ENCODE measurements at regions not wholly inside any gene's neighbourhood (a gene's known extent, or its start where the extent isn't known, plus 50 kb on each side); places are given as distances from the start of the nearest gene placed in this dataset.
A peak's percentile ranks its signal among the peaks of the same experiment; 100 is the strongest.

DNA sequence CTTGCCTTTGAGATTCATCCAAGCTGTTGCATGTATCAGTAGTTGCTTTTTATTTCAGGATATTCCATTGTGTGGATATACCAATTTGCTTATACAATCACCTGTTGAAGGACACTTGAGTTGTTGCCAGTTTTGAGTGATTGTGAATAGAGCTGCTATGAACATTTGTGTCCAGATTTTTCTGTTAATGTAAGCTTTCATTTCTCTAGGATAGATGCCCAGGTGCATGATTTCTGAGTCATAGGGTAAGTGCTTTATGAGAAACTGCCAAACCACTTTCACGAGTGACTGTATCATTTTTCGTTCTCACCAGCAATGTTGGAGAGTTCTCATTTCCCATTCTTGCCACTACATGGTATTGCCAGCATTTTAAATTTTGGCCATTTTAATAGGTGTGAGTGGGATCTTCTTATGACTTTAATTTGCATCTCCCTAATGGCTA lies 434.6 kb upstream of the RGS6 start:
- no peak overlapping the region for H4K8ac ChIP-seq (ENCODE audit: low read length)
- no peak overlapping the region for H3K27ac ChIP-seq (ENCODE audit: low read length, poor library complexity, severe bottlenecking)
- DNase-seq = no peak
- no peak overlapping the region for H3K4ac ChIP-seq (ENCODE audit: low read depth in 1 of 2, low read length in 2 of 2)
- WGBS = 57% methylated on average over 1 of the region's 2 CpGs
- H2BK120ac ChIP-seq (ENCODE audit: low read depth, low read length) = no peak overlapping the region
- no peaks in the 10 kb centered on the region for H3K36me3 ChIP-seq (ENCODE audit: control insufficient read depth in 1 of 2, insufficient read depth in 2 of 2, low read depth in 1 of 2, low read length in 2 of 2)
- H3K9ac ChIP-seq (ENCODE audit: low read length) = no peak overlapping the region
- H3K23ac ChIP-seq (ENCODE audit: low read length in 2 of 2) = no peak overlapping the region
- no peak overlapping the region for H2BK12ac ChIP-seq (ENCODE audit: low read length in 2 of 2)
- H3K14ac ChIP-seq (ENCODE audit: low read length in 2 of 2) = no peak overlapping the region
- no peak overlapping the region for H4K91ac ChIP-seq (ENCODE audit: low read length)
- H3K79me1 ChIP-seq (replicated peaks; ENCODE audit: low read length, poor library complexity, severe bottlenecking) = peaks cover 17% of the 10 kb centered on the region
- H3K9me3 ChIP-seq (ENCODE audit: control insufficient read depth, low read length) = peaks cover 10% of the 10 kb centered on the region
- peaks cover 1% of the 10 kb centered on the region for H3K4me1 ChIP-seq (ENCODE audit: control insufficient read depth, insufficient read depth, low read depth, low read length)
- H2BK15ac ChIP-seq (ENCODE audit: low read depth, poor library complexity, severe bottlenecking) = no peak overlapping the region
- no peaks in the 10 kb centered on the region for H3K27me3 ChIP-seq (ENCODE audit: control insufficient read depth in 1 of 2, insufficient read depth in 1 of 2, low read length in 2 of 2)
- H2AK5ac ChIP-seq (ENCODE audit: low read length, severe bottlenecking) = no peak overlapping the region
- H2AFZ ChIP-seq (ENCODE audit: low read depth, low read length) = no peak overlapping the region
- H2BK5ac ChIP-seq (ENCODE audit: low read depth, low read length, poor library complexity, severe bottlenecking) = no peak overlapping the region
- H3K4me3 ChIP-seq (ENCODE audit: insufficient read depth in 1 of 2, low read depth in 1 of 2, low read length in 2 of 2) = no peak overlapping the region
- H3K18ac ChIP-seq (ENCODE audit: low read depth in 1 of 2, low read length in 2 of 2) = no peak overlapping the region
- H3K4me2 ChIP-seq (ENCODE audit: low read length, poor library complexity, severe bottlenecking) = no peak overlapping the region

DNA sequence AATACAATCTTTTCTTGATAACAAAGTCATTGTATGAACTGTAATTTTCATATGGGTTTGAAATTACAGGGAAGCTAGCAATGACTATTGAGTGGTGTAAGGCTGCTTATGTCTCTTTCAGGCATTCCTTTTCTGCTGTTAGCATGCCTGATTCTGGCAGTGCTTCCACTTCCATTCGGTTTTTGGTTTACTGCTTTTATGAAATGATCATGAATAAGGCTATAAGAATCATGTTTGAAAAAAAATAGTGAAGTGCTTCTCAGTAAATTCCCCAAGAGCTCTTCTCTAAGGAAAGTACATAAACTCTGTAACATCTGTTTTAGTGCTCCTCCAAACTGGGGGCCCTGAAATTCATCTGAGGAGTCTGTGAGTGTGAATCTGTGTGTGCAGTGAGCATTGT lies 434.0 kb upstream of the RGS6 start:
- no peak for DNase-seq
- Histone ChIP-seq H4K8ac (ENCODE audit: low read length) (no peak overlapping the region), H3K18ac (ENCODE audit: low read depth in 1 of 2, low read length in 2 of 2) (no peak overlapping the region), H2BK15ac (ENCODE audit: low read depth, poor library complexity, severe bottlenecking) (no peak overlapping the region), H3K27ac (ENCODE audit: low read length, poor library complexity, severe bottlenecking) (no peak overlapping the region), H3K4ac (ENCODE audit: low read depth in 1 of 2, low read length in 2 of 2) (no peak overlapping the region), H2AFZ (ENCODE audit: low read depth, low read length) (no peak overlapping the region), H2BK12ac (ENCODE audit: low read length in 2 of 2) (no peak overlapping the region), H2BK120ac (ENCODE audit: low read depth, low read length) (no peak overlapping the region), H4K91ac (ENCODE audit: low read length) (no peak overlapping the region), H3K9me3 (ENCODE audit: control insufficient read depth, low read length) (peaks cover 10% of the 10 kb centered on the region), H3K36me3 (ENCODE audit: control insufficient read depth in 1 of 2, insufficient read depth in 2 of 2, low read depth in 1 of 2, low read length in 2 of 2) (no peaks in the 10 kb centered on the region), H3K4me1 (ENCODE audit: control insufficient read depth, insufficient read depth, low read depth, low read length) (peaks cover 1% of the 10 kb centered on the region), H3K79me1 (replicated peaks; ENCODE audit: low read length, poor library complexity, severe bottlenecking) (peaks cover 14% of the 10 kb centered on the region), H3K4me2 (ENCODE audit: low read length, poor library complexity, severe bottlenecking) (no peak overlapping the region), H3K23ac (ENCODE audit: low read length in 2 of 2) (no peak overlapping the region), H2AK5ac (ENCODE audit: low read length, severe bottlenecking) (no peak overlapping the region), H3K9ac (ENCODE audit: low read length) (peak overlapping the region; percentile 49), H3K14ac (ENCODE audit: low read length in 2 of 2) (no peak overlapping the region), H3K4me3 (ENCODE audit: insufficient read depth in 1 of 2, low read depth in 1 of 2, low read length in 2 of 2) (no peak overlapping the region), H2BK5ac (ENCODE audit: low read depth, low read length, poor library complexity, severe bottlenecking) (no peak overlapping the region), H3K27me3 (ENCODE audit: control insufficient read depth in 1 of 2, insufficient read depth in 1 of 2, low read length in 2 of 2) (no peaks in the 10 kb centered on the region)
- 60% methylated on average over 1 of the region's 1 CpG for WGBS

DNA sequence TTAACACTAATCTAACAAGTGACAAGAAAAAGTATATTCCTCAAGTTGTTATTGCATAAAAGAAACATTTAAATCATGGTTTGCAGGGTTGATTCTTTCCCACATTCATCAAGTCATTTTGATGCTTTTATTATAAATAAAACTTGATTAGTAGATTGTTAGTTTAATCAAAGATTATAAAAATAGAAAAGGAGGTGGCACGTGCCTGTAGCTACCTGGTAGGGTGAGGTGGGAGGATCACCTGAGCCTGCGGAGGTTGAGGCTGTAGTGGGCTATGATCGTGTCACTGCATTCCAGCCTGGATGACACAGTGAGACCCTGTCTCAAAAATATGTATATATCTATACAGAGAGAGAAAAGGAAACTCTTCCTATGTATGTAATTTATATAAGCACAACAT lies 433.2 kb upstream of the RGS6 start:
- Histone ChIP-seq H3K14ac (ENCODE audit: low read length in 2 of 2) (no peak overlapping the region), H3K4ac (ENCODE audit: low read depth in 1 of 2, low read length in 2 of 2) (no peak overlapping the region), H3K27me3 (ENCODE audit: control insufficient read depth in 1 of 2, insufficient read depth in 1 of 2, low read length in 2 of 2) (no peaks in the 10 kb centered on the region), H3K79me1 (replicated peaks; ENCODE audit: low read length, poor library complexity, severe bottlenecking) (peaks cover 16% of the 10 kb centered on the region), H3K36me3 (ENCODE audit: control insufficient read depth in 1 of 2, insufficient read depth in 2 of 2, low read depth in 1 of 2, low read length in 2 of 2) (no peaks in the 10 kb centered on the region), H3K23ac (ENCODE audit: low read length in 2 of 2) (no peak overlapping the region), H3K4me1 (ENCODE audit: control insufficient read depth, insufficient read depth, low read depth, low read length) (peaks cover 1% of the 10 kb centered on the region), H3K4me2 (ENCODE audit: low read length, poor library complexity, severe bottlenecking) (no peak overlapping the region), H2BK120ac (ENCODE audit: low read depth, low read length) (no peak overlapping the region), H2BK5ac (ENCODE audit: low read depth, low read length, poor library complexity, severe bottlenecking) (no peak overlapping the region), H2AK5ac (ENCODE audit: low read length, severe bottlenecking) (no peak overlapping the region), H3K4me3 (ENCODE audit: insufficient read depth in 1 of 2, low read depth in 1 of 2, low read length in 2 of 2) (no peak overlapping the region), H2AFZ (ENCODE audit: low read depth, low read length) (no peak overlapping the region), H2BK12ac (ENCODE audit: low read length in 2 of 2) (no peak overlapping the region), H2BK15ac (ENCODE audit: low read depth, poor library complexity, severe bottlenecking) (no peak overlapping the region), H4K91ac (ENCODE audit: low read length) (no peak overlapping the region), H3K18ac (ENCODE audit: low read depth in 1 of 2, low read length in 2 of 2) (no peak overlapping the region), H3K27ac (ENCODE audit: low read length, poor library complexity, severe bottlenecking) (no peak overlapping the region), H3K9ac (ENCODE audit: low read length) (no peak overlapping the region), H4K8ac (ENCODE audit: low read length) (no peak overlapping the region), H3K9me3 (ENCODE audit: control insufficient read depth, low read length) (peaks cover 10% of the 10 kb centered on the region)
- WGBS = 80% methylated on average over 3 of the region's 3 CpGs
- no peak for DNase-seq

DNA sequence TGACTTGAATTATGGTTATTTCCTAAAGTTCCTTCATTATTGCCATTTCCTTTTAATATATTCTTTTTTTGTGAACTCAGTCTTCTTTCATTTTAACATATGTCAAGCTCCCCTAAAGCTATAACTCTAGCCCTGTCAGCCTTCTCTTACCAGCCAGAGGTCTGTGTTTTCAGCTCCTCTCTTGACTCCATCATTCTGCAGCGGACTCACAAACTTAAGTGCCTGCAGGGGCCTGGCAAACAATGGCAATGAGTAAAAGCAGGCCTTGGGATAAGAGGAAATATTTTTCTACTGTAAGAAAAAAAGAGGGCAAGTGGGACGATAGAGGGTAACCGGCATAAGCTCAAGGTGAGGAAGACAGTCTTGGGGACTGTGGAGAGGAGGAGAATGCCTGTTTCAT lies 424.5 kb upstream of the RGS6 start:
- Histone ChIP-seq H3K4me1 (ENCODE audit: control insufficient read depth, insufficient read depth, low read depth, low read length) (no peaks in the 10 kb centered on the region), H2BK120ac (ENCODE audit: low read depth, low read length) (no peak overlapping the region), H3K4me2 (ENCODE audit: low read length, poor library complexity, severe bottlenecking) (no peak overlapping the region), H2BK12ac (ENCODE audit: low read length in 2 of 2) (no peak overlapping the region), H3K4me3 (ENCODE audit: insufficient read depth in 1 of 2, low read depth in 1 of 2, low read length in 2 of 2) (no peak overlapping the region), H2AFZ (ENCODE audit: low read depth, low read length) (no peak overlapping the region), H2BK15ac (ENCODE audit: low read depth, poor library complexity, severe bottlenecking) (no peak overlapping the region), H3K9ac (ENCODE audit: low read length) (no peak overlapping the region), H3K4ac (ENCODE audit: low read depth in 1 of 2, low read length in 2 of 2) (no peak overlapping the region), H3K79me1 (replicated peaks; ENCODE audit: low read length, poor library complexity, severe bottlenecking) (peaks cover 11% of the 10 kb centered on the region), H4K91ac (ENCODE audit: low read length) (no peak overlapping the region), H2AK5ac (ENCODE audit: low read length, severe bottlenecking) (no peak overlapping the region), H3K18ac (ENCODE audit: low read depth in 1 of 2, low read length in 2 of 2) (no peak overlapping the region), H3K9me3 (ENCODE audit: control insufficient read depth, low read length) (no peaks in the 10 kb centered on the region), H3K27me3 (ENCODE audit: control insufficient read depth in 1 of 2, insufficient read depth in 1 of 2, low read length in 2 of 2) (no peaks in the 10 kb centered on the region), H3K27ac (ENCODE audit: low read length, poor library complexity, severe bottlenecking) (no peak overlapping the region), H4K8ac (ENCODE audit: low read length) (no peak overlapping the region), H3K36me3 (ENCODE audit: control insufficient read depth in 1 of 2, insufficient read depth in 2 of 2, low read depth in 1 of 2, low read length in 2 of 2) (no peaks in the 10 kb centered on the region), H3K23ac (ENCODE audit: low read length in 2 of 2) (no peak overlapping the region), H3K14ac (ENCODE audit: low read length in 2 of 2) (no peak overlapping the region), H2BK5ac (ENCODE audit: low read depth, low read length, poor library complexity, severe bottlenecking) (no peak overlapping the region)
- DNase-seq = no peak
- 91% methylated on average over 3 of the region's 3 CpGs for WGBS

All from mesenchymal stem cell (in vitro differentiated cells and primary cell).